ENCODE measurements at regions not wholly inside any gene's neighbourhood (a gene's known extent, or its start where the extent isn't known, plus 50 kb on each side); places are given as distances from the start of the nearest gene placed in this dataset.
"Not testable (repeated sequence)": the region's sequence is repeated elsewhere in the genome, so short reads cannot be mapped to it uniquely, and the experiment has no call there.

GRCh38 chrX:80590992-80591391 is 170.7 kb downstream of the TENT5D start:
- TF ChIP-seq EP300 (conservative IDR thresholded peaks at IDR 0.05; ENCODE audit: poor library complexity, severe bottlenecking); CTCF (IDR thresholded peaks at IDR 0.05; ENCODE audit: poor library complexity, severe bottlenecking); EZH2 (IDR thresholded peaks at IDR 0.05; ENCODE audit: borderline replicate concordance, insufficient read depth, low read length, poor library complexity, severe bottlenecking); MXI1 (conservative IDR thresholded peaks at IDR 0.05; ENCODE audit: poor library complexity, severe bottlenecking); SMC3 (conservative IDR thresholded peaks at IDR 0.05; ENCODE audit: poor library complexity): not testable (repeated sequence)
